ENCODE measurements at regions not wholly inside any gene's neighbourhood (a gene's known extent, or its start where the extent isn't known, plus 50 kb on each side); places are given as distances from the start of the nearest gene placed in this dataset.

GRCh38 chr3:187799942-187800641 is 54.8 kb upstream of the BCL6 start:
- H3K4me3 ChIP-seq (ENCODE audit: low read length): no peak overlapping the region
- no peaks in the 10 kb centered on the region for H3K9me2 ChIP-seq (replicated peaks; ENCODE audit: control insufficient read depth, low read length)
- no peaks in the 10 kb centered on the region for H3K27me3 ChIP-seq (ENCODE audit: control insufficient read depth, low read length)
- H3K27ac ChIP-seq (ENCODE audit: low read depth, low read length): no peak overlapping the region
- TF ChIP-seq EZH2phosphoT487 (IDR thresholded peaks at IDR 0.05; ENCODE audit: borderline replicate concordance, low read length): no peak
- TF ChIP-seq, protein P1, sequence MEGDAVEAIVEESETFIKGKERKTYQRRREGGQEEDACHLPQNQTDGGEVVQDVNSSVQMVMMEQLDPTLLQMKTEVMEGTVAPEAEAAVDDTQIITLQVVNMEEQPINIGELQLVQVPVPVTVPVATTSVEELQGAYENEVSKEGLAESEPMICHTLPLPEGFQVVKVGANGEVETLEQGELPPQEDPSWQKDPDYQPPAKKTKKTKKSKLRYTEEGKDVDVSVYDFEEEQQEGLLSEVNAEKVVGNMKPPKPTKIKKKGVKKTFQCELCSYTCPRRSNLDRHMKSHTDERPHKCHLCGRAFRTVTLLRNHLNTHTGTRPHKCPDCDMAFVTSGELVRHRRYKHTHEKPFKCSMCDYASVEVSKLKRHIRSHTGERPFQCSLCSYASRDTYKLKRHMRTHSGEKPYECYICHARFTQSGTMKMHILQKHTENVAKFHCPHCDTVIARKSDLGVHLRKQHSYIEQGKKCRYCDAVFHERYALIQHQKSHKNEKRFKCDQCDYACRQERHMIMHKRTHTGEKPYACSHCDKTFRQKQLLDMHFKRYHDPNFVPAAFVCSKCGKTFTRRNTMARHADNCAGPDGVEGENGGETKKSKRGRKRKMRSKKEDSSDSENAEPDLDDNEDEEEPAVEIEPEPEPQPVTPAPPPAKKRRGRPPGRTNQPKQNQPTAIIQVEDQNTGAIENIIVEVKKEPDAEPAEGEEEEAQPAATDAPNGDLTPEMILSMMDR (IDR thresholded peaks at IDR 0.05; ENCODE audit: low read depth, low read length, poor library complexity, severe bottlenecking): no peak
- H3K4me1 ChIP-seq (ENCODE audit: control insufficient read depth, low read length): peaks cover 24% of the 10 kb centered on the region
- no peaks in the 10 kb centered on the region for H3K9me3 ChIP-seq (ENCODE audit: control insufficient read depth, insufficient read depth, low read length)
- H4K20me1 ChIP-seq (ENCODE audit: control insufficient read depth, insufficient read depth, low read depth, low read length): no peaks in the 10 kb centered on the region
- H3K79me2 ChIP-seq (ENCODE audit: control insufficient read depth, low read length): no peaks in the 10 kb centered on the region
- no peaks in the 10 kb centered on the region for H3K36me3 ChIP-seq (ENCODE audit: control insufficient read depth, low read length)
- no peak overlapping the region for H3K4me2 ChIP-seq (ENCODE audit: low read length)
- H3F3A ChIP-seq (ENCODE audit: control insufficient read depth, insufficient read depth): no peaks in the 10 kb centered on the region

DNA sequence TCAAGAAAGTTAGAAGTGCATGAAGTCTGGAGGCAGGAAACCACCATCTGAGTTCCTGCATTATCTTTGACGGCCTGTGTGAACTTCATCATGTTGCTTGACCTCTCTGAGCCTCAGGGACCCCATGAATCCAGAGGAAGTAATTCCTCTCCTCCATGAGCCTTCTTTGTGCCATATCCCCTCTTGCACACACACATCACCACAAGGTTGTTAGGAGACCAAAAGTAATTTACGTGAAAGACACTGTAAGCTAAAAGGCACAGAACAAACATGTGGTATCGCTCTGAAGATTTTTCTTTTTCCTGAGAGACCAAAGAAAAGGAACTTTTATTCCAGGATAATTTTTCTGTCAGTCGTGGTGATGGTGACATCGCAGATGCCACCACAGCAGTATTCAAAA is 55.9 kb upstream of the BCL6 start:
- no peaks in the 10 kb centered on the region for H3K9me2 ChIP-seq (replicated peaks; ENCODE audit: control insufficient read depth, low read length)
- H3K4me2 ChIP-seq (ENCODE audit: low read length): no peak overlapping the region
- peaks cover 24% of the 10 kb centered on the region for H3K4me1 ChIP-seq (ENCODE audit: control insufficient read depth, low read length)
- no peaks in the 10 kb centered on the region for H4K20me1 ChIP-seq (ENCODE audit: control insufficient read depth, insufficient read depth, low read depth, low read length)
- no peak for TF ChIP-seq EZH2phosphoT487 (IDR thresholded peaks at IDR 0.05; ENCODE audit: borderline replicate concordance, low read length)
- TF ChIP-seq, protein P1 (IDR thresholded peaks at IDR 0.05; ENCODE audit: low read depth, low read length, poor library complexity, severe bottlenecking): no peak
- no peaks in the 10 kb centered on the region for H3F3A ChIP-seq (ENCODE audit: control insufficient read depth, insufficient read depth)
- H3K9me3 ChIP-seq (ENCODE audit: control insufficient read depth, insufficient read depth, low read length): no peaks in the 10 kb centered on the region
- no peak overlapping the region for H3K4me3 ChIP-seq (ENCODE audit: low read length)
- H3K27ac ChIP-seq (ENCODE audit: low read depth, low read length): no peak overlapping the region
- no peaks in the 10 kb centered on the region for H3K36me3 ChIP-seq (ENCODE audit: control insufficient read depth, low read length)
- H3K27me3 ChIP-seq (ENCODE audit: control insufficient read depth, low read length): no peaks in the 10 kb centered on the region
- no peaks in the 10 kb centered on the region for H3K79me2 ChIP-seq (ENCODE audit: control insufficient read depth, low read length)

DNA sequence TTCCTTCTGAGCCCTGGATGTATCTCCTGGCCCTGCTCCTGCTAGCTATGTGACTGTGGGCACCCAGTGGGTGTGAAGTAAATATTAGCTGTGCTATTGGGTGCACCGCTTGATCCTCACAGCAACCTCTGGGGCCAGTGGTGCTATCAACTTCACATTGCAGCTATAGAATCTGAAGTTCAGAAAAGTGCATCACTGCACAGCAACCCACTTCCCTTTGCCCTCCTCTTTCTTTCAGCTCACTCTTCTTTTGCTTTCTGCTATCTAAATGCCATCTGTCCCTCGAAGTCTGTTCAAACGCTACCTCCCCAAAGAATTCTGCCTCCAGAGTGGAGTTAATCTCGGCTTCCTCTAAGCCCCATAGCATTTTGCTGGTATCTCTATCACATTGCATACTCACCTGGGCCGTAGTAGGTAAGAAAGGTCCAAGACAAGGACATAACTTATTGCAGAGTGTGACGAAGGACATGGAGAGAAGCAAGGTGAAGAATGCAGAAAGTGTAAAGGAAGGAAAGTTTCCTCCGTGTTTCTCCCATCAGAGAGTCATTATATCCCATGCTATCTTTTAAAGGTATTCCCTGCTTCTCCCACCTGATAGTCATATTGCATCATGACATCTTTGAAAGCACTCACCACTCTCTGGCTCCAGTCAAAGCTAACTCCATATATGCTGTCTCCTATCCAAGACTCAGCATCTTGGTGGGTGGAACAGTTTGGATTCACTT is 57.1 kb upstream of the BCL6 start:
- Histone ChIP-seq H3K27ac (ENCODE audit: low read depth, low read length) (no peak overlapping the region), H3K4me3 (ENCODE audit: low read length) (no peak overlapping the region), H3K79me2 (ENCODE audit: control insufficient read depth, low read length) (no peaks in the 10 kb centered on the region), H3F3A (ENCODE audit: control insufficient read depth, insufficient read depth) (no peaks in the 10 kb centered on the region), H3K9me2 (replicated peaks; ENCODE audit: control insufficient read depth, low read length) (no peaks in the 10 kb centered on the region), H4K20me1 (ENCODE audit: control insufficient read depth, insufficient read depth, low read depth, low read length) (no peaks in the 10 kb centered on the region), H3K4me1 (ENCODE audit: control insufficient read depth, low read length) (peaks cover 24% of the 10 kb centered on the region), H3K36me3 (ENCODE audit: control insufficient read depth, low read length) (no peaks in the 10 kb centered on the region), H3K4me2 (ENCODE audit: low read length) (no peak overlapping the region), H3K27me3 (ENCODE audit: control insufficient read depth, low read length) (no peaks in the 10 kb centered on the region), H3K9me3 (ENCODE audit: control insufficient read depth, insufficient read depth, low read length) (no peaks in the 10 kb centered on the region)
- TF ChIP-seq EZH2phosphoT487 (IDR thresholded peaks at IDR 0.05; ENCODE audit: borderline replicate concordance, low read length): no peak
- TF ChIP-seq, protein P1 (IDR thresholded peaks at IDR 0.05; ENCODE audit: low read depth, low read length, poor library complexity, severe bottlenecking): no peak
